Panc1 (cell line): ENCODE measurements at regions not wholly inside any gene's neighbourhood (a gene's known extent, or its start where the extent isn't known, plus 50 kb on each side); places are given as distances from the start of the nearest gene placed in this dataset.

Experiments
- ATAC-seq: fragments of 200-7000 bp; cut with Tn5 transposase; 2 replicates; pipeline ENCODE4 v1.9.1; 2020; ENCODE audit warnings: mild to moderate bottlenecking, moderate library complexity
- BruUV-seq: library from RNA; stranded (reverse); fragments of 400-500 nt; replicated peaks from 2 replicates; lab custom pipeline; 2021; lab: Mats Ljungman, UMichigan
- CTCF ChIA-PET: fragments of 300-600 bp; sonication (Branson Sonifier 250); formaldehyde crosslinking; loops from one replicate; lab custom pipeline; 2022; ENCODE audit warnings: antibody characterized with exemption; lab: Charles Lee
- POLR2A ChIA-PET: fragments of 300-600 bp; sonication (Branson Sonifier 250); formaldehyde crosslinking; loops from one replicate; lab custom pipeline; 2022; ENCODE audit warnings: antibody characterized with exemption; lab: Charles Lee
- DNase-seq: peaks from one replicate; pipeline ENCODE4 v3.0.0-alpha.2; 2010; ENCODE audit warnings: low read depth, low spot score
- H3K27ac ChIP-seq: 2 replicates; pipeline ENCODE4 v1.5.1; 2011; ENCODE audit warnings: mild to moderate bottlenecking, low read length, inconsistent platforms
- H3K27me3 ChIP-seq: fragments of 200-500 bp; sonication (Bioruptor generic); 2 replicates; pipeline ENCODE4 v1.6.0; 2014; ENCODE audit warnings: low read length, inconsistent platforms; ENCODE audit not compliant: control insufficient read depth, insufficient read depth
- H3K36me3 ChIP-seq: fragments of 200-500 bp; sonication (Bioruptor generic); 2 replicates; pipeline ENCODE4 v1.5.1; 2014; ENCODE audit warnings: inconsistent platforms, mild to moderate bottlenecking, low read length, moderate library complexity; ENCODE audit not compliant: control insufficient read depth, insufficient read depth
- H3K4me1 ChIP-seq: 2 replicates; pipeline ENCODE4 v1.5.1; 2011; ENCODE audit warnings: inconsistent platforms, mild to moderate bottlenecking, low read length, moderate library complexity; ENCODE audit not compliant: control insufficient read depth, insufficient read depth
- H3K4me3 ChIP-seq, 2 experiments: 2 replicates each; pipeline ENCODE4 v1.5.1; 2011 to 2012; ENCODE audit warnings: low read depth in 2 of 2, low read length in 2 of 2, mild to moderate bottlenecking in 2 of 2, inconsistent platforms in 1 of 2, moderate library complexity in 1 of 2
- H3K9me3 ChIP-seq: fragments of 200-500 bp; sonication (Bioruptor generic); 2 replicates; pipeline ENCODE4 v1.5.1; 2014; ENCODE audit warnings: low read depth, mild to moderate bottlenecking, inconsistent platforms, low read length, moderate library complexity; ENCODE audit not compliant: control insufficient read depth, insufficient read depth
- POLR2AphosphoS5 ChIP-seq: IDR thresholded peaks from 2 replicates; pipeline ENCODE4 v1.6.1; 2012; ENCODE audit warnings: mild to moderate bottlenecking, low read depth, low read length, moderate library complexity
- SIN3A ChIP-seq: IDR thresholded peaks from 2 replicates; pipeline ENCODE4 v1.6.1; 2012; ENCODE audit warnings: low read depth, mild to moderate bottlenecking, low read length, moderate library complexity, borderline replicate concordance; ENCODE audit not compliant: insufficient read depth
- TCF7L2 ChIP-seq: IDR thresholded peaks from 2 replicates; pipeline ENCODE4 v1.6.1; 2011; ENCODE audit warnings: mild to moderate bottlenecking, low read depth, low read length, inconsistent platforms
- in situ Hi-C: cut with HindIII; loops from 2 replicates; pipeline ENCODE4 v1.10.0; 2016; ENCODE audit warnings: low sequenced_read_pairs, low pct_unique_long_range_greater_than_20kb
- intact Hi-C: fragments of 100-400 bp; cut with micrococcal nuclease; formaldehyde crosslinking; loops from one replicate; pipeline ENCODE4 v1.10.0; 2022; ENCODE audit not compliant: unreplicated experiment
- TF ChIP-seq, protein P1 (sequence below), 2 experiments: IDR thresholded peaks; 2 replicates each; pipeline ENCODE4 v1.6.1; 2011 to 2012; ENCODE audit warnings: low read depth in 2 of 2, control low read depth in 1 of 2, low read length in 1 of 2, mild to moderate bottlenecking in 1 of 2, moderate library complexity in 1 of 2; ENCODE audit not compliant: insufficient read depth in 1 of 2
- TF ChIP-seq, protein P2 (sequence below): fragments of 450-650 bp; IDR thresholded peaks from 2 replicates; pipeline ENCODE4 v1.5.1; 2017; ENCODE audit warnings: mild to moderate bottlenecking

DNA sequence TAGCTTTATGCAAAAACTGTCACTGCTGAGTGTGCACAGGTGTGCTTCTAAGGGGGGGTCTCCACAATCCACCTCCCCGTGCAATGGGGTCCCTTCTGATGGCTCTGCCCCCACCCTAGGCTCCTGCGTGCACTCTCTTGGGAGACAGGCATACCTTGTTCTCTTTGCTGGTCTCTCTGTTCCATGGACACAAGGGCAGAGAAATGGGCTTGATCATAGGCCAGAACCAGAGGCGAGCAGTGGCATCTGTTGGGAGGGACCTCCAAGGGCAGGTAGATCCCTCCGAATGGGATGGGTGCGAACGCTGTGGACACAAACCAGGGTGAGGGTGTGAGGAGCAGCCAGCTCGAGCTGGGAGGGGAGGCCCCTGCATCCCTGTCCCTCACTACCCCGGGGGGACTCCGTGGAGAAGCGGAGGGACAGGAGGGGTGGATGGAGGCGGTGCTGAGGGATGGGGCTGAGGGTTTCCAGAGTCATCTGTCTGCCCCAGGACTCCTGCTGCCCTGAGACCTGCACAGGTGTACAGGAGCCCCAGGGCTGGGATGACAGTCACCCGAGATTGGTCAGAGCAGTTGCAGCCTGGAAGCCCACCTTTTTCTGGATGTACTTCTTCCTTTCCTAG is 175.0 kb downstream of the KLF13 start:
- no peak overlapping the region for H3K27ac ChIP-seq
- no peaks in the 10 kb centered on the region for H3K36me3 ChIP-seq
- ATAC-seq (no peak), DNase-seq (no peak)
- CTCF ChIA-PET, result interaction anchor here (1.0 to 1.2 kb wide), 2 partner anchors 13 kb away, joined by 3 read pairs; no protein-coding TSS in a partner anchor
- no peaks in the 10 kb centered on the region for H3K4me1 ChIP-seq
- TF ChIP-seq, protein P1, sequence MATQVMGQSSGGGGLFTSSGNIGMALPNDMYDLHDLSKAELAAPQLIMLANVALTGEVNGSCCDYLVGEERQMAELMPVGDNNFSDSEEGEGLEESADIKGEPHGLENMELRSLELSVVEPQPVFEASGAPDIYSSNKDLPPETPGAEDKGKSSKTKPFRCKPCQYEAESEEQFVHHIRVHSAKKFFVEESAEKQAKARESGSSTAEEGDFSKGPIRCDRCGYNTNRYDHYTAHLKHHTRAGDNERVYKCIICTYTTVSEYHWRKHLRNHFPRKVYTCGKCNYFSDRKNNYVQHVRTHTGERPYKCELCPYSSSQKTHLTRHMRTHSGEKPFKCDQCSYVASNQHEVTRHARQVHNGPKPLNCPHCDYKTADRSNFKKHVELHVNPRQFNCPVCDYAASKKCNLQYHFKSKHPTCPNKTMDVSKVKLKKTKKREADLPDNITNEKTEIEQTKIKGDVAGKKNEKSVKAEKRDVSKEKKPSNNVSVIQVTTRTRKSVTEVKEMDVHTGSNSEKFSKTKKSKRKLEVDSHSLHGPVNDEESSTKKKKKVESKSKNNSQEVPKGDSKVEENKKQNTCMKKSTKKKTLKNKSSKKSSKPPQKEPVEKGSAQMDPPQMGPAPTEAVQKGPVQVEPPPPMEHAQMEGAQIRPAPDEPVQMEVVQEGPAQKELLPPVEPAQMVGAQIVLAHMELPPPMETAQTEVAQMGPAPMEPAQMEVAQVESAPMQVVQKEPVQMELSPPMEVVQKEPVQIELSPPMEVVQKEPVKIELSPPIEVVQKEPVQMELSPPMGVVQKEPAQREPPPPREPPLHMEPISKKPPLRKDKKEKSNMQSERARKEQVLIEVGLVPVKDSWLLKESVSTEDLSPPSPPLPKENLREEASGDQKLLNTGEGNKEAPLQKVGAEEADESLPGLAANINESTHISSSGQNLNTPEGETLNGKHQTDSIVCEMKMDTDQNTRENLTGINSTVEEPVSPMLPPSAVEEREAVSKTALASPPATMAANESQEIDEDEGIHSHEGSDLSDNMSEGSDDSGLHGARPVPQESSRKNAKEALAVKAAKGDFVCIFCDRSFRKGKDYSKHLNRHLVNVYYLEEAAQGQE (IDR thresholded peaks at IDR 0.05; ENCODE audit: insufficient read depth in 1 of 2, low read depth in 2 of 2, low read length in 1 of 2), result no peak
- TF ChIP-seq SIN3A (no peak), POLR2AphosphoS5 (no peak), TCF7L2 (no peak)
- TF ChIP-seq, protein P2, sequence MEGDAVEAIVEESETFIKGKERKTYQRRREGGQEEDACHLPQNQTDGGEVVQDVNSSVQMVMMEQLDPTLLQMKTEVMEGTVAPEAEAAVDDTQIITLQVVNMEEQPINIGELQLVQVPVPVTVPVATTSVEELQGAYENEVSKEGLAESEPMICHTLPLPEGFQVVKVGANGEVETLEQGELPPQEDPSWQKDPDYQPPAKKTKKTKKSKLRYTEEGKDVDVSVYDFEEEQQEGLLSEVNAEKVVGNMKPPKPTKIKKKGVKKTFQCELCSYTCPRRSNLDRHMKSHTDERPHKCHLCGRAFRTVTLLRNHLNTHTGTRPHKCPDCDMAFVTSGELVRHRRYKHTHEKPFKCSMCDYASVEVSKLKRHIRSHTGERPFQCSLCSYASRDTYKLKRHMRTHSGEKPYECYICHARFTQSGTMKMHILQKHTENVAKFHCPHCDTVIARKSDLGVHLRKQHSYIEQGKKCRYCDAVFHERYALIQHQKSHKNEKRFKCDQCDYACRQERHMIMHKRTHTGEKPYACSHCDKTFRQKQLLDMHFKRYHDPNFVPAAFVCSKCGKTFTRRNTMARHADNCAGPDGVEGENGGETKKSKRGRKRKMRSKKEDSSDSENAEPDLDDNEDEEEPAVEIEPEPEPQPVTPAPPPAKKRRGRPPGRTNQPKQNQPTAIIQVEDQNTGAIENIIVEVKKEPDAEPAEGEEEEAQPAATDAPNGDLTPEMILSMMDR, result no peak
- no TSS peak for BruUV-seq
- in situ Hi-C loops (no loop called here), intact Hi-C loops (no loop called here)
- no peaks in the 10 kb centered on the region for H3K9me3 ChIP-seq
- H3K4me3 ChIP-seq, result no peak overlapping the region
- POLR2A ChIA-PET, result no interaction called here
- H3K27me3 ChIP-seq, result no peaks in the 10 kb centered on the region; the same call in 1 of the 2 replicates

DNA sequence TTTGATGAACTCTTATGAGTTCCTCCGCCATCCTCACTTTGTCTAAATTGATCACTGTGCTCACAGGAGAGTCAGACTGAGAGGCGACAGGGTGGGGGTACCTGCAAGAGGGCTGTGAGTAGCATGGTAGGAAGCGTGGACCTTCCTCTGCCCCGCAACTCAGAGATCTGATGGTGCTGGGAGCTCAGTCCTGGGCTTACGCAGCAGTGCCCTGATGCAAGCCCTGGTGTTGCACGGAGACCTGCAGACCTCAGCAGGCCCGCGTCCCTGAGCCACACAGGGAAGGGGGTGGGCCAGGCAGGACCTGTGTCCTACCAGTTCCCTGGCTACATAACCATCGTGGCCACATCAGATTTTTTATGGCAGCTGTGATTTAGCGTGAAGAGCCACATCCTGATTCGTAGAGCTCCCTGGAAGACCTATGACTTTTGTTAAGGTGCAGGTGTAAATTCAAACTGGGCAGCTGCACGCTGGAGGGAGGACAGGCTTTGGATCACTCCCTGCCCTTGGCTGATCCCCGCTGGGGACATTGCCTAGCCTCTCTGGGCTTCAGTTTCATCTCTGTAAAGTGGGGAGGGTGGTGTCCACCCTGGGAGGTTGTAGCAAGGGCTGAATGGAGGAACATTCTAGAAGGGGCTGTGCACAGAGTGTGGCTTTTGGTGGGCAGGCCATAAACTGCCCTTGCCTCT is 176.1 kb downstream of the KLF13 start:
- no peaks in the 10 kb centered on the region; the same call in 1 of the 2 replicates for H3K27me3 ChIP-seq
- CTCF ChIA-PET, result interaction anchor here (1.2 kb wide), 1 partner anchor 14 kb away, joined by 3 read pairs; no protein-coding TSS in a partner anchor
- BruUV-seq, result no TSS peak
- no peak overlapping the region for H3K27ac ChIP-seq
- in situ Hi-C loops (no loop called here), intact Hi-C loops (no loop called here)
- DNase-seq, result no peak
- ATAC-seq, result no peak
- H3K4me3 ChIP-seq, result no peak overlapping the region
- H3K4me1 ChIP-seq, result no peaks in the 10 kb centered on the region
- POLR2A ChIA-PET, result no interaction called here
- H3K36me3 ChIP-seq, result no peaks in the 10 kb centered on the region
- TF ChIP-seq, protein P2, result no peak
- TF ChIP-seq SIN3A, result no peak
- TF ChIP-seq POLR2AphosphoS5, result no peak
- TF ChIP-seq TCF7L2, result no peak
- TF ChIP-seq, protein P1 (IDR thresholded peaks at IDR 0.05; ENCODE audit: insufficient read depth in 1 of 2, low read depth in 2 of 2, low read length in 1 of 2), result no peak
- H3K9me3 ChIP-seq, result no peaks in the 10 kb centered on the region
